NT2/D1 (cell line): ENCODE measurements at regions not wholly inside any gene's neighbourhood (a gene's known extent, or its start where the extent isn't known, plus 50 kb on each side); places are given as distances from the start of the nearest gene placed in this dataset.

ENCODE experiments used
- SUZ12 ChIP-seq: IDR thresholded peaks from 2 replicates; pipeline ENCODE4 v1.6.1; 2011; ENCODE audit not compliant: insufficient read length, insufficient read depth; ENCODE audit errors: extremely low read depth
- ZNF274 ChIP-seq: IDR thresholded peaks from 2 replicates; pipeline ENCODE4 v1.6.1; 2011; ENCODE audit warnings: mild to moderate bottlenecking, low read depth, low read length

DNA sequence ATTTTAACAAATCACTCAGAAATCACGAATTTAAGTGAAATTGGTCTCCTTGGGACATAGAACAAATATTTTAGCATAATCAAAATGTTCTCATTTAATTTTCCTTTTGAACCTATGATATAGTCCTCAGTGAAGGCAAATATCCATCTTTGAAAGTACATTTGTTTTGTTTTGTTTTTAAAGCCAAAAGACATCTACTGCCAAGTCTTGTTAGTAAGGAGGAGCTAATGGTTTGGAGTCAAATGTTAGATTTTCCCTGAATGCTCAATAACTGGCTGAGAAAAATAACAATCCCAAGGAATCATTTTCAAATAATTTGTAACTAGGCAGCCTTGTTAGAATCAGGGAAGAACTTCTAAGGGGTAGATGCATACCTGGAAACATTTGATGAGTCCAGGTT is 302.9 kb upstream of the MAF start:
- TF ChIP-seq ZNF274 (no peak), SUZ12 (no peak)
